Stomach (tissue), 4 donors: ENCODE measurements at regions not wholly inside any gene's neighbourhood (a gene's known extent, or its start where the extent isn't known, plus 50 kb on each side); places are given as distances from the start of the nearest gene placed in this dataset.

Source experiments
- CTCF ChIP-seq, 7 experiments: fragments of 450-650 bp in 4 of 7; fragments of 200-600 bp in 3 of 7; sonication (generic) in 3 of 7; IDR thresholded peaks; one replicate each; pipeline ENCODE4 v1.5.1; 2016 to 2019; ENCODE audit warnings: antibody characterized with exemption in 7 of 7, control low read depth in 2 of 7, mild to moderate bottlenecking in 1 of 7
- EP300 ChIP-seq: sonication (generic); formaldehyde crosslinking; IDR thresholded peaks from one replicate; pipeline ENCODE4 v1.6.1; 2017; ENCODE audit warnings: antibody characterized with exemption
- POLR2A ChIP-seq, 4 donors: fragments of 450-650 bp; IDR thresholded peaks; one replicate each; pipeline ENCODE4 v1.6.1; 2016; ENCODE audit warnings: antibody characterized with exemption in 4 of 4, control low read depth in 2 of 4, mild to moderate bottlenecking in 1 of 4, moderate library complexity in 1 of 4
- POLR2AphosphoS5 ChIP-seq, 3 donors: sonication (generic); formaldehyde crosslinking; IDR thresholded peaks; one replicate each; pipeline ENCODE4 v1.6.1; 2016; ENCODE audit warnings: antibody characterized with exemption in 3 of 3

DNA sequence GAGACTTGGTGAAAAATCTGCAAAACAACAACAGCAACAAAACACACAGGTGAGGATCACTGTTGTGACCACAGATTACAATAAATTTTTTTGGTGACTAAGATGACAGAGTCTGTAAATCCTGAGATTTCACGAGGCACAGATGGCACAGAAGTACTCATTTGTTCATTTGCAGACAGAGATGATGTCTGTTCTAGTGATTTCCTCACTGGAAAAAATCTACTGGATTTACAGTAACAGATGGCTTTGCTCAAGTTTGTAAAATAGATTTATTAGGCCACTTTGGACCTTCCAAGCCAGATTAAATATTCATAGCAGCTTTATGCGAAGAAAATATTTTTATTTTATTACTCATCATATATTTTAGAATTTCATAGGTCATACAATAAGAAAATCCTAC lies 113.5 kb upstream of the IL6 start:
- TF ChIP-seq CTCF (IDR thresholded peaks at IDR 0.05) (no peak), POLR2AphosphoS5 (IDR thresholded peaks at IDR 0.05) (no peak), POLR2A (IDR thresholded peaks at IDR 0.05) (no peak), EP300 (no peak)
